Heart left ventricle (tissue), 13 donors: ENCODE measurements at regions not wholly inside any gene's neighbourhood (a gene's known extent, or its start where the extent isn't known, plus 50 kb on each side); places are given as distances from the start of the nearest gene placed in this dataset.

ENCODE experiments used
- POLR2A ChIP-seq, 2 donors: fragments of 450-650 bp; IDR thresholded peaks; one replicate each; pipeline ENCODE4 v1.6.1; 2017; ENCODE audit warnings: antibody characterized with exemption in 2 of 2, mild to moderate bottlenecking in 2 of 2, moderate library complexity in 2 of 2
- TF ChIP-seq, protein P1 (sequence below), 12 donors: fragments of 200-600 bp; sonication (generic) in 4 of 12; IDR thresholded peaks; one replicate each; pipeline versions ENCODE4 v1.5.0 to v1.8.0; 2018 to 2022; ENCODE audit warnings: antibody characterized with exemption in 12 of 12, mild to moderate bottlenecking in 5 of 12
- donor health status: ischemic (EF 13 %, LVEDD 7.1; RV severe dilation, severe dysfunction).
- donor health status: DM: no; HTN: yes; CAD: no.
- donor health status: DM: no; HTN: no; CAD: no.
- donor health status: ischemic (EF 25% LVEDD 6.9; RV normal size, moderate dysfunction).
- donor health status: ischemic (EF 25% LVEDD 5.7; RV mildly dilated, moderate dysfunction).
- donor health status: ischemic (EF 35%, LVEDD 5.7; RV mildly dilated, moderate dysfunction).
- donor health status: nonischemic (EF 11% LVEDD 7.7; RV severe dilation, severe dysfunction).
- donor health status: DM: yes; HTN: yes; CAD: no.
- donor health status: PGD.
- donor health status: ischemic (EF 29% LVEDD 5.4; RV normal size, mild dysfunction).
- donor health status: nonischemic (EF 23%, LVEDD 6.1; RV moderate dilation, normal function).

DNA sequence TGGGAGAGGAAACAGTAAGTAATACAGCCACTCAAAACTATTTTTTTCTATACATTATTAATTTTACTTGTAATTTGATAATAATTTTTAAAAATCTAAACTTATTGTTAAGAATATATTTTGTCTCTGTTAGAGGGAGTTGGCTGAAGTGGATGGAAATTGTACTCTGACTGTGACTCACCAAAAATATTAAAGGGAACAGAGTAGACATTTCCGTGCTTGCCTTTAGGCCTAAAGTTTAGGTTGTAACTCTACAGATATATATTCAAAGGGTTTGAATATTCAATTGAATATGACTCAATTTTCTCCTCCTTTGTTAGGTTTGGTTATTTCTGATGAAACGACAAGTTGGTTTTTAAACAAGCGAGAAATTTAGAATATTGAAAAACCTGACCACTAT is 128.3 kb upstream of the PITX2 start:
- TF ChIP-seq, protein P1, sequence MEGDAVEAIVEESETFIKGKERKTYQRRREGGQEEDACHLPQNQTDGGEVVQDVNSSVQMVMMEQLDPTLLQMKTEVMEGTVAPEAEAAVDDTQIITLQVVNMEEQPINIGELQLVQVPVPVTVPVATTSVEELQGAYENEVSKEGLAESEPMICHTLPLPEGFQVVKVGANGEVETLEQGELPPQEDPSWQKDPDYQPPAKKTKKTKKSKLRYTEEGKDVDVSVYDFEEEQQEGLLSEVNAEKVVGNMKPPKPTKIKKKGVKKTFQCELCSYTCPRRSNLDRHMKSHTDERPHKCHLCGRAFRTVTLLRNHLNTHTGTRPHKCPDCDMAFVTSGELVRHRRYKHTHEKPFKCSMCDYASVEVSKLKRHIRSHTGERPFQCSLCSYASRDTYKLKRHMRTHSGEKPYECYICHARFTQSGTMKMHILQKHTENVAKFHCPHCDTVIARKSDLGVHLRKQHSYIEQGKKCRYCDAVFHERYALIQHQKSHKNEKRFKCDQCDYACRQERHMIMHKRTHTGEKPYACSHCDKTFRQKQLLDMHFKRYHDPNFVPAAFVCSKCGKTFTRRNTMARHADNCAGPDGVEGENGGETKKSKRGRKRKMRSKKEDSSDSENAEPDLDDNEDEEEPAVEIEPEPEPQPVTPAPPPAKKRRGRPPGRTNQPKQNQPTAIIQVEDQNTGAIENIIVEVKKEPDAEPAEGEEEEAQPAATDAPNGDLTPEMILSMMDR (IDR thresholded peaks at IDR 0.05), result no peak
- TF ChIP-seq POLR2A (IDR thresholded peaks at IDR 0.05), result no peak
